GM12865 (cell line): ENCODE measurements at regions not wholly inside any gene's neighbourhood (a gene's known extent, or its start where the extent isn't known, plus 50 kb on each side); places are given as distances from the start of the nearest gene placed in this dataset.
"Not testable (repeated sequence)": the region's sequence is repeated elsewhere in the genome, so short reads cannot be mapped to it uniquely, and the experiment has no call there.

Experiments
- DNase-seq: peaks from one replicate; pipeline ENCODE4 v3.0.0; 2010; ENCODE audit warnings: low read depth
- H3K4me3 ChIP-seq: 2 replicates; pipeline ENCODE4 v1.5.1; 2011; ENCODE audit warnings: mild to moderate bottlenecking, low read depth, low read length, control low read depth
- CTCF ChIP-seq: IDR thresholded peaks from 2 replicates; pipeline ENCODE4 v1.5.1; 2011; ENCODE audit warnings: low read length, control low read depth, low read depth, inconsistent platforms; ENCODE audit not compliant: insufficient read depth; ENCODE audit errors: missing control alignments

DNA sequence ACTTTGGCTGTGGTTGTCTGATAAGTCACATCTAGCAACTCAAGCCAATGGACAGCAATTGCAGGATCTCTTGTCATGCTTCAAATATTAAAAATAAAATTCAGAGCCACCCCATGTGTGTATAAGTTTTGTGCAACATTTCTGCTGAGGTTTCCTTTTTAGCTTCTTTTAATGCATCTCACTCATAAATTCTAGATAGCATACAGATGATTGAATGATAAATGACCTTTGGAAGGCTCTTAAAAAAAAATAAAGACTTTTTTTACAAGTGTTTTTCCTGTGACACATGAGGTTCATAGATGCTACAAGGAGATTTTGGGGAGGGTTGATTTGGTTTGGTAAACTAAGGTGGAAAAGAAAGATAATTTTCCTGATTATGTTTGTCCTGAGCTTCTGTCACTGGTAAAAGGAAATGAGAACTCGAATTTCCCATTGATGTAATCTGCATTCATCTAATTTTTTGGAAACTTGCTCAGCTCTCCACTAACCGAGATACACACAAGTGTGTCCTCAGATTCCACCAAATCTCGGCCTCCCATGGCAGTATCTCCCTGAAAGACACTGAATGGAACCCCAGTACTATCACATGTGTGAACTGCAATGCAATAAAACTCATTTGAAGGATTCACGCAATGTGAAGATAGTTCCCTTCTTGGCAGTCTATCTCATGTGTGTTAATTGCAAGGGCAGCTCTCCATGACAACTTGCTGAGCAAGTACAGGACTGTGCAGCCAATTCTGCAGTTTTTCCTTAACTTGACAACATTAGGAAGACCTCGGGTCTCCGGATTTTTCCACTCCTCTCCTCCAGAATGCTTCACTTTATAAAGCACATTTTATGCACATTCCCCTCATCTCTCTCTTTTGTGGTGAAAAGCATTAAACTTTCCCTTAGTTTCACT is 185.4 kb upstream of the PFKP start:
- H3K4me3 ChIP-seq, result no peak overlapping the region
- no peak for TF ChIP-seq CTCF
- no peak for DNase-seq

DNA sequence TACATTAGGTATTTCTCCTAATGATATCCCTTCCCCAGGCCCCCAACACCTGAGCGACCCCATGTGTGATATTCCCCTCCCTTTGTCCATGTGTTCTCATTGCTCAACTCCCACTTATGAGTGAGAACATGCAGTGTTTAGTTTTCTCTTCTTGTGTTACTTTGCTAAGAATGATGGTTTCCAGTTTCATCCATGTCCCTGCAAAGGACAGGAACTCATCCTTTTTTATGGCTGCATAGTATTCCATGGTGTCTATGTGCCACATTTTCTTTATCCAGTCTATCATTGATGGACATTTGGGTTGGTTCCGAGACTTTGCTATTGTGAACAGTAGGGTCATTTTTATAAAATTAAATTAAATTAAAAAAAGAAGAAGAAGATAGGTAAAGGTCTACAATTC is 187.3 kb upstream of the PFKP start:
- DNase-seq, H3K4me3 ChIP-seq: not testable (repeated sequence)

DNA sequence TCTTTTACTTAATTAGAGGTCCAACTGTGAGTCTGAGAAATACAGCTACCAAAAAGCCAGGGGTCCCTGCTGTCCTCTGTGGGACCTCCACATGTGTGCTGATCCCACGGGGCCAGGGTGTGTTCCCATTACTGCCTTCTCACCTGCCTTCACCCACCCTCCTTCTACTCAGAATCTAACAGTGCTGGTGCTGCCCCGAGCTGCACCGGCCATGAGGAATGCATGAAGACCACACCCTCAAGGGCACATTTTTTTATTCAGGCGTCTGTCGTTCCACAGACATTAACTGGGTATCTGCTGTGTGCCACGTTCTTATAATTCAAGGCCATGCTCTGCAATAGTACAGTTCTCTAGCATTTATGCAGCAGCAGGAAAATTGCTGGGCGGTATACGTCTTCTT is 188.5 kb upstream of the PFKP start:
- no peak for DNase-seq
- no peak for TF ChIP-seq CTCF
- H3K4me3 ChIP-seq, result no peak overlapping the region

DNA sequence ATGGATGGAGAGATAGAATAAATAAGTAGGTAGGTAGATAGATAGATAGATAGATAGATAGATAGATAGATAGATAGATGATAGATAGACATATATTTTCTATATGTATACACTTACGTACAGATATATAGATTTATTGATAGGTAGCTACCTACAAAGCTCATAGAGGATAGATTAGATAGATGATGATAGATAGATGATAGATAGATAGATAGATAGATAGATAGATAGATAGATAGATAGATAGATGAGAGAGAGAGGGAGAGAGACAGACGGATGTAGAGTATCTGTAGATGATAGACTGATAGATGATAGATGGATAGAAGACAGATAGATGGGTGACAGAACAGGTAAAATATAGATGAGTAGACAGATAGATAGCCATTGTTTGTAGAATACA is 191.3 kb upstream of the PFKP start:
- no peak for DNase-seq
- H3K4me3 ChIP-seq, result no peak overlapping the region
- no peak for TF ChIP-seq CTCF

DNA sequence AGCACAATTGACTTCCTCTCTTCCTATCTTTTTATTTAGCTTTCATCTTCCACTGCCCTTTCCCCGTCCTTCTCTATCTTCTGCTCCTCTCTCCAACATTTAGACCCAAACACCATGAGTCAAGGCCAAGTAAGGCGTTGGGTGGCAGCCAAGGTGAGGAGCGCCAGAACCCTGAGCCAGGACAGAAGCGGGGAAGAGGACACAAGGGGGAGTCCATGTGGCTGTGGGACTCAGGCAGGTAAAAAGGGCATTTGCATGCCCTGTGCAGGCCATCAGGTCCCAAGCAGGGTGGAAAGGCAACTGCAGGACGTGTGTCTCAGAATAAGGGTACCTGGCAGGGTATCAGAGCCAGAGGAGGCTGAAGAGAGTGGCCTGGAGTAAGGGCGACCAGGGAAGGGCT is 192.4 kb upstream of the PFKP start:
- no peak overlapping the region for H3K4me3 ChIP-seq
- no peak for TF ChIP-seq CTCF
- no peak for DNase-seq

DNA sequence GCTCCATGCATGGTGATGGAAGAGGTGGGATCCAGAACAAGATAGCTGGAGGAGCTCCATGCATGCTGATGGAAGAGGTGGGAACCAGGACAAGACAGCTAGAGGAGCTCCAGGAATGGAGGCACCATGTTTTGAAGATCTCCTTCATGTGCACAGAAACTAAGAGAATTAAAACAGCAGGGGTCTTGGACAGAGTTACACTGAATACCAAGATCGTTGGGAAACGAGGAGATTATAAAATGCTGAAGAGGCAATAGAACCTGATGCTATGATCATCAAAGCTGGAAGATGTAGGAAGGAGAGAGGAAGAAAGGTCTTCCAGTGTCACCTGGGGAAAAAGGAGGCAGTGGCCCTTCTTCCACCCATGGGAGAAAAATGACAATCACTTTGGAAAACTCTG is 193.6 kb upstream of the PFKP start:
- no peak for TF ChIP-seq CTCF
- no peak overlapping the region for H3K4me3 ChIP-seq
- DNase-seq, result no peak

DNA sequence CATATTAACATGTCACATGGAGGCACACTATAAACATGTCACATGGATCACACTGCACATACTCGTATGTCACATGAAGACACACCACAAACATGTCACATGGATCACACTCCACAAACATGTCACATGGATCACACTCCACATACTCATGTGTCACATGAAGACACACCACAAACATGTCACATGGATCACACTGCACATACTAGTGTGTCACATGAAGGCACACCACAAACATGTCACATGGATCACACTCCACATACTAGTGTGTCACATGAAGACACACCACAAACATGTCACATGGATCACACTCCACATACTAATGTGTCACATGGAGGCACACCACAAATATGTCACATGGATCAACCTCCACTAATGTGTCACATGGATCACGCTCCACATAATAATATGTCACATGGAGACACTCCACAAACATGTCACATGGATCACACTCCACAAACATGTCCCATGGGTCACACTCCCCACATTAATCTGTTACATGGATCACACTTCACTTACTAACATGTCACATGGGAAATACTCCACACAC is 195.6 kb upstream of the PFKP start:
- H3K4me3 ChIP-seq, result no peak overlapping the region
- TF ChIP-seq CTCF, result no peak
- no peak for DNase-seq
